Thyroid gland (tissue), 4 donors: ENCODE measurements at regions not wholly inside any gene's neighbourhood (a gene's known extent, or its start where the extent isn't known, plus 50 kb on each side); places are given as distances from the start of the nearest gene placed in this dataset.

Source experiments
- POLR2A ChIP-seq, 2 donors: fragments of 450-650 bp; IDR thresholded peaks; one replicate each; pipeline ENCODE4 v1.6.1; 2017; ENCODE audit warnings: antibody characterized with exemption in 2 of 2, mild to moderate bottlenecking in 2 of 2, moderate library complexity in 1 of 2
- TF ChIP-seq, protein P1 (sequence below), 6 experiments: fragments of 200-600 bp in 3 of 6; fragments of 450-650 bp in 3 of 6; sonication (generic) in 3 of 6; IDR thresholded peaks; one replicate each; pipeline ENCODE4 v1.5.1; 2016 to 2019; ENCODE audit warnings: antibody characterized with exemption in 6 of 6, mild to moderate bottlenecking in 2 of 6, inconsistent platforms in 1 of 6, moderate library complexity in 1 of 6

DNA sequence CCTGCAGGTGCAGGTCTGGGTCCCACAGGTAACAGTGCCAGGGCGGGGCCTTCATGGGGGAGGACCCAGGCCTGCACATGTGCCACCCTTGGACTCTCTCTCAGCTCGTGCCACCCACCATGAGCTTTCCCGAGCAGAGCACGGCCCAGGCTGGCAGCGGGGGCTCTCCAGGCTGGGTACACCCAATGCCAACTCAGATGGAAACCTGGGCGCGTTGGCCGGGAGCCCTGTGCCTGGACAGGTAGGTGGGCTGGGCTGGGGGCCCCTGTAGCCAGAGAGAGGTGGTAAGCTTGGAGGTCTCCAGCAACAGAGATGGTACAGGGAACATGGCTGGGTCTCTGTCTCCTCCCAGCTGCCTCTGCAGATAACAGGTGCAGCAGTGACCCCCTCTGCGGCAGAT lies 69.9 kb upstream of the ADARB2 start:
- TF ChIP-seq POLR2A (IDR thresholded peaks at IDR 0.05) = no peak
- TF ChIP-seq, protein P1, sequence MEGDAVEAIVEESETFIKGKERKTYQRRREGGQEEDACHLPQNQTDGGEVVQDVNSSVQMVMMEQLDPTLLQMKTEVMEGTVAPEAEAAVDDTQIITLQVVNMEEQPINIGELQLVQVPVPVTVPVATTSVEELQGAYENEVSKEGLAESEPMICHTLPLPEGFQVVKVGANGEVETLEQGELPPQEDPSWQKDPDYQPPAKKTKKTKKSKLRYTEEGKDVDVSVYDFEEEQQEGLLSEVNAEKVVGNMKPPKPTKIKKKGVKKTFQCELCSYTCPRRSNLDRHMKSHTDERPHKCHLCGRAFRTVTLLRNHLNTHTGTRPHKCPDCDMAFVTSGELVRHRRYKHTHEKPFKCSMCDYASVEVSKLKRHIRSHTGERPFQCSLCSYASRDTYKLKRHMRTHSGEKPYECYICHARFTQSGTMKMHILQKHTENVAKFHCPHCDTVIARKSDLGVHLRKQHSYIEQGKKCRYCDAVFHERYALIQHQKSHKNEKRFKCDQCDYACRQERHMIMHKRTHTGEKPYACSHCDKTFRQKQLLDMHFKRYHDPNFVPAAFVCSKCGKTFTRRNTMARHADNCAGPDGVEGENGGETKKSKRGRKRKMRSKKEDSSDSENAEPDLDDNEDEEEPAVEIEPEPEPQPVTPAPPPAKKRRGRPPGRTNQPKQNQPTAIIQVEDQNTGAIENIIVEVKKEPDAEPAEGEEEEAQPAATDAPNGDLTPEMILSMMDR (IDR thresholded peaks at IDR 0.05) = no peak
